ENCODE measurements at regions not wholly inside any gene's neighbourhood (a gene's known extent, or its start where the extent isn't known, plus 50 kb on each side); places are given as distances from the start of the nearest gene placed in this dataset.

GRCh38 chr10:77732213-77733003 lies 94.8 kb upstream of the KCNMA1 start:
- H3K36me3 ChIP-seq (ENCODE audit: control insufficient read depth, insufficient read depth, low read length), result no peaks in the 10 kb centered on the region
- H3K79me2 ChIP-seq (ENCODE audit: control insufficient read depth, insufficient read depth, low read length), result no peaks in the 10 kb centered on the region
- no peaks in the 10 kb centered on the region for H4K20me1 ChIP-seq (ENCODE audit: control insufficient read depth, extremely low read depth, insufficient read depth, low read length)

GRCh38 chr10:77727481-77727880 lies 89.9 kb upstream of the KCNMA1 start:
- Histone ChIP-seq H3K27me3 (ENCODE audit: control insufficient read depth, insufficient read depth, low read length) (no peaks in the 10 kb centered on the region), H3K4me2 (ENCODE audit: extremely low read depth, insufficient read depth, low read length) (no peak overlapping the region), H2AFZ (ENCODE audit: low read length) (no peak overlapping the region), H3K27ac (ENCODE audit: insufficient read depth, low read length) (no peak overlapping the region), H3K4me1 (ENCODE audit: control insufficient read depth, extremely low read depth, insufficient read depth, low read length) (no peaks in the 10 kb centered on the region), H3K9me3 (ENCODE audit: control insufficient read depth, insufficient read depth, low read depth, low read length) (no peaks in the 10 kb centered on the region), H3K79me2 (ENCODE audit: control insufficient read depth, insufficient read depth, low read length) (no peaks in the 10 kb centered on the region), H4K20me1 (ENCODE audit: control insufficient read depth, extremely low read depth, insufficient read depth, low read length) (no peaks in the 10 kb centered on the region), H3K4me3 (replicated peaks in 1 of 4; ENCODE audit: control extremely low read depth in 1 of 4, insufficient read depth in 1 of 4, low read depth in 3 of 4, low read length in 4 of 4) (no peak overlapping the region), H3K36me3 (ENCODE audit: control insufficient read depth, insufficient read depth, low read length) (no peaks in the 10 kb centered on the region), H3K9ac (ENCODE audit: insufficient read depth, low read length) (no peak overlapping the region)
- TF ChIP-seq EZH2 (IDR thresholded peaks at IDR 0.05; ENCODE audit: low read length, missing control alignments), result no peak
- no peak for TF ChIP-seq CTCF (conservative IDR thresholded peaks at IDR 0.05 in 1 of 2, IDR thresholded peaks at IDR 0.05 in 1 of 2; ENCODE audit: low read depth in 1 of 2, low read length in 2 of 2)
- no peak for DNase-seq (ENCODE audit: low read depth in 2 of 2)

More at GRCh38 chr10:77732213-77733003, 94.8 kb upstream of the KCNMA1 start:
- Histone ChIP-seq H3K27ac (ENCODE audit: insufficient read depth, low read length) (no peak overlapping the region), H3K4me3 (replicated peaks in 1 of 4; ENCODE audit: control extremely low read depth in 1 of 4, insufficient read depth in 1 of 4, low read depth in 3 of 4, low read length in 4 of 4) (no peak overlapping the region), H3K27me3 (ENCODE audit: control insufficient read depth, insufficient read depth, low read length) (no peaks in the 10 kb centered on the region), H2AFZ (ENCODE audit: low read length) (no peak overlapping the region), H3K9ac (ENCODE audit: insufficient read depth, low read length) (no peak overlapping the region), H3K4me1 (ENCODE audit: control insufficient read depth, extremely low read depth, insufficient read depth, low read length) (no peaks in the 10 kb centered on the region), H3K9me3 (ENCODE audit: control insufficient read depth, insufficient read depth, low read depth, low read length) (no peaks in the 10 kb centered on the region), H3K4me2 (ENCODE audit: extremely low read depth, insufficient read depth, low read length) (no peak overlapping the region)
- TF ChIP-seq EZH2 (IDR thresholded peaks at IDR 0.05; ENCODE audit: low read length, missing control alignments) (no peak), CTCF (conservative IDR thresholded peaks at IDR 0.05 in 1 of 2, IDR thresholded peaks at IDR 0.05 in 1 of 2; ENCODE audit: low read depth in 1 of 2, low read length in 2 of 2) (no peak)
- no peak for DNase-seq (ENCODE audit: low read depth in 2 of 2)

- Histone ChIP-seq H3K9me3 (ENCODE audit: control insufficient read depth, insufficient read depth, low read depth, low read length) (no peaks in the 10 kb centered on the region), H3K27me3 (ENCODE audit: control insufficient read depth, insufficient read depth, low read length) (no peaks in the 10 kb centered on the region), H2AFZ (ENCODE audit: low read length) (no peak overlapping the region), H4K20me1 (ENCODE audit: control insufficient read depth, extremely low read depth, insufficient read depth, low read length) (no peaks in the 10 kb centered on the region), H3K4me2 (ENCODE audit: extremely low read depth, insufficient read depth, low read length) (no peak overlapping the region), H3K79me2 (ENCODE audit: control insufficient read depth, insufficient read depth, low read length) (no peaks in the 10 kb centered on the region), H3K9ac (ENCODE audit: insufficient read depth, low read length) (no peak overlapping the region), H3K27ac (ENCODE audit: insufficient read depth, low read length) (no peak overlapping the region), H3K4me1 (ENCODE audit: control insufficient read depth, extremely low read depth, insufficient read depth, low read length) (no peaks in the 10 kb centered on the region), H3K36me3 (ENCODE audit: control insufficient read depth, insufficient read depth, low read length) (no peaks in the 10 kb centered on the region), H3K4me3 (replicated peaks in 1 of 4; ENCODE audit: control extremely low read depth in 1 of 4, insufficient read depth in 1 of 4, low read depth in 3 of 4, low read length in 4 of 4) (no peak overlapping the region)
- no peak for TF ChIP-seq EZH2 (IDR thresholded peaks at IDR 0.05; ENCODE audit: low read length, missing control alignments)
- no peak for TF ChIP-seq CTCF (conservative IDR thresholded peaks at IDR 0.05 in 1 of 2, IDR thresholded peaks at IDR 0.05 in 1 of 2; ENCODE audit: low read depth in 1 of 2, low read length in 2 of 2)
- DNase-seq (ENCODE audit: low read depth in 2 of 2), result no peak
These were observed 89.1 kb upstream of the KCNMA1 start for GRCh38 chr10:77726732-77727131.
